ENCODE measurements at regions not wholly inside any gene's neighbourhood (a gene's known extent, or its start where the extent isn't known, plus 50 kb on each side); places are given as distances from the start of the nearest gene placed in this dataset.

GRCh38 chr11:70486731-70487130 is 88.4 kb downstream of the CTTN start:
- FAIRE-seq: no peak
- no peak for DNase-seq (ENCODE audit: low spot score in 2 of 2)

DNA sequence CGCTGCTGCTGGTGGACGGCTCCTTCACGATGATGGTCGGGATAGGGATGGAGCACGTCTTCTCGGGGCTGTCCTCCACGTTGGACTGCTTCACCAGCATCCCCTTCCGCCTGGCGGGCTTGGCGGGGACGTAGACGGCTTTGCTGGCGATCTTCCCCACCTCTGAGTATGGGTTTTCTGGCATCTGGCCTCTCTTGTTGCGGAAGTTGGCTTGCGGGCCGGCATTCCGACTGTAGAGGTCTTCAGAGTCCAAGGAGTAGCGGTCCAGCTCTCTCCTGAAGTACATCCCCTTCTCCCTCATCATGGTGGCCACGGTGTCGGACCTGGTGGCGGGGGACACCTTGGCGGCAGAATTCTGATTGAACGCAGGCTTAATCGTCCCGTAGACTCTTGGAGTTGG is 88.8 kb downstream of the CTTN start:
- no peak for DNase-seq (ENCODE audit: low spot score in 2 of 2)
- no peak for FAIRE-seq

- no peak for FAIRE-seq
Measured at GRCh38 chr11:70487756-70488155, 89.4 kb downstream of the CTTN start.

GRCh38 chr11:70488171-70488703 is 89.9 kb downstream of the CTTN start:
- FAIRE-seq (no peak), DNase-seq (ENCODE audit: low spot score in 2 of 2) (no peak)

More at GRCh38 chr11:70487756-70488155, 89.4 kb downstream of the CTTN start:
- no peak for DNase-seq (ENCODE audit: low spot score in 2 of 2)

GRCh38 chr11:70489276-70489675 is 90.9 kb downstream of the CTTN start:
- FAIRE-seq (no peak), DNase-seq (ENCODE audit: low spot score in 2 of 2) (no peak)

DNA sequence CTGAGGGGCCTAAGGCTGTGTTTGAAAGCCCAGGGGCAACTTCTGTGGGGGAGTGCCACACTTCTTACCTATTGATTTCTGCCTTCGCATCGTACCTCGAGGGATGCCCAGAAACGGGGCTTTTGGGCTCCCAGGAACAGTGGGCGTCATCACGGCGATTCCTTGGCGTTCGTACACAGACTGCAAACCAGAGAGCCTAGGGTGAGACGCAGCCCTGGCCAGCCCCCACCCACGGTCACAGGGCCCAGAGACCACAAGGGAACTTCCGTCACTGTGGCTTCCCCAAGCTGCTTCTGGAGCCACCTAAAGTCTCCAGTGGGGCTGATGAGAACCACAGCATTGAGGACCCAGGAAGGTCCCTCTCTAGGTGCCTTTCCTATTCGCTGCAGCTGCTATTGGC is 91.9 kb downstream of the CTTN start:
- FAIRE-seq: no peak
- no peak for DNase-seq (ENCODE audit: low spot score in 2 of 2)

- FAIRE-seq (no peak), DNase-seq (ENCODE audit: low spot score in 2 of 2) (no peak)
Measured at GRCh38 chr11:70490723-70491558, 92.6 kb downstream of the CTTN start.

GRCh38 chr11:70491696-70492472 is 93.6 kb downstream of the CTTN start:
- FAIRE-seq (no peak), DNase-seq (ENCODE audit: low spot score in 2 of 2) (no peak)

- DNase-seq (ENCODE audit: low spot score in 2 of 2): no peak
- no peak for FAIRE-seq
Measured at GRCh38 chr11:70493089-70493474, 94.8 kb downstream of the CTTN start.

GRCh38 chr11:70493891-70494290 is 95.6 kb downstream of the CTTN start:
- DNase-seq (ENCODE audit: low spot score in 2 of 2): no peak

GRCh38 chr11:70494559-70495350 is 96.4 kb downstream of the CTTN start:
- DNase-seq (ENCODE audit: low spot score in 2 of 2) (no peak), FAIRE-seq (no peak)

More at GRCh38 chr11:70493891-70494290, 95.6 kb downstream of the CTTN start:
- no peak for FAIRE-seq

- DNase-seq (ENCODE audit: low spot score in 2 of 2): no peak
- no peak for FAIRE-seq
Measured at GRCh38 chr11:70495351-70496310, 97.3 kb downstream of the CTTN start.

DNA sequence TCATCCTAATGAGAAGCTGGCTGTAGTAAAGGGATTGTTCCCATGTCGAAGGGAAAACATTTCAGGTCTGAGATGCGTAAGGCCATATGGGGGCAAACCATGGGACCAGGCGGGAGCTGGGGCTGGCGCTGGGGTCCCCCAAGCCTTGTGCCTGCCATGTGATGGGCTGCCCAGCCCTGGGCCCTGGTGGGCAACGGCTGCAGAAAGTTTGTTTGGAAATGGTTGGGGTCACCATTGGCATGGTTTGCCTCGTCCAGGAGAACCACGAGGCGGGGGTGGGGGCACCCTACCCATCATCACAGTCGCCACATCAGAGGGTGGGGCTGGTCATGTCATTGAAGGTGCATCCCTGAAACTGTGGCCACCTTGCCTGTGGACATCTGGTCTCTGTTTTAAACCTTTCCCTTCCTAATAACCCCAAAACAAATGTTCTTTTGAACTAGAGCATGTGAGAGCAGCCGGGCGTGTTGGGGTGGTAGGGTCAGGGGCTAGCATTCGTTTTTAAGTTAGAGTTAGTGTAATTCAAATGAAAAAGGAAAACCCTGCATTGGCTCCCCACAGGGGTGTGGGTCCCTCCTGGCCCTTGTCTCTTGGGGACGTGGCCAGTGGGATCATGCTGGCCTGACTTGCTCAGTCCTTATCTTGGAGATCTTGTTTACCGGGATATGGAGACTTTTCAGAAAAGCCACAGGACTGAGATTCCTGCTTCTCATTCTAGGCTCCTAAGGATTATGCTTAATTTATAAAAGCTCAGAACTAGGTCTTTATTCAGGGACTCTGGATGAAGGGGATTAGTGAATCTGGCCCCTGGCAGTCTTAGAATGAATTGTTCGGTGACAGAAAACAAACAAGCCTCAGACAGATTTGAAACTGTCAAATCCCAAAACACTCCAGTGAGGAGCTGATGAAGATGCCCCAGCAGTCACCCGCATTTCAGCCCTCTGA is 98.5 kb downstream of the CTTN start:
- FAIRE-seq (no peak), DNase-seq (ENCODE audit: low spot score in 2 of 2) (no peak)

DNA sequence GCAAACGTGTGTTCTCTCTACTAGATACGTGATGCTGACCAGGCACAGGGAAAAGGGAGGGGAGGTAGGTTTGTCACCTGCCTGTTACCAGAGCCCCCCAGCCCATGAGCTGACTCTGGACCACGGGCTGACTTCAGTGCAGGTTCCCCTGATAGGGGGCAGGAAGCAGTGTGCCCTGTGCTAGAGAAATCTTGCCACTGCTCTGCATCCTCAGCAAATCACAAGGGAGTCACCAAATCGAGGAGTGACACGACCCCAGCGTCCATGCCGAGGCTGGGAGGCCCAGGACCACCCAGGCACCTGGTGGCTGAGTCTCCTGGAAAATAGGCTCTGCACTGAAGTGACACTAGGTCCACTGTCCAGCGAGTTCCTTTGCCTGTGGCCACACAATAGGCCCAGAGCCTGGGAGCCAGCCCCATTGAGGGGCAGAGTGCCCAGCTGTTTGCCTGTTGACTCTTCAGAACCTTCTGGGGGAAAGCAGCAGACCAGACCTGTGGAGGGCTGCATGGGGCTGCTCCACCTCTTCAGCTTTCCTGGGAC is 99.3 kb downstream of the CTTN start:
- DNase-seq (ENCODE audit: low spot score in 2 of 2): no peak
- FAIRE-seq: no peak

GRCh38 chr11:70498171-70498571 is 99.8 kb downstream of the CTTN start:
- no peak for DNase-seq (ENCODE audit: low spot score in 2 of 2)
- FAIRE-seq: no peak

- FAIRE-seq: no peak
Measured at GRCh38 chr11:70498976-70499801, 100.9 kb downstream of the CTTN start.

More at GRCh38 chr11:70498976-70499801, 100.9 kb downstream of the CTTN start:
- no peak for DNase-seq (ENCODE audit: low spot score in 2 of 2)
